NB4 (cell line): ENCODE measurements at regions not wholly inside any gene's neighbourhood (a gene's known extent, or its start where the extent isn't known, plus 50 kb on each side); places are given as distances from the start of the nearest gene placed in this dataset.

Experiments used
- MYC ChIP-seq: IDR thresholded peaks from 2 replicates; pipeline ENCODE4 v1.6.1; 2011; ENCODE audit warnings: low read depth, low read length
- POLR2A ChIP-seq: IDR thresholded peaks from 2 replicates; pipeline ENCODE4 v1.6.1; 2011; ENCODE audit warnings: mild to moderate bottlenecking; ENCODE audit not compliant: insufficient read length; ENCODE audit errors: extremely low read depth
- TF ChIP-seq, protein P1 (sequence below): IDR thresholded peaks from one replicate; pipeline ENCODE4 v1.5.1; 2012; ENCODE audit warnings: low read depth, low read length
- TF ChIP-seq, protein P2 (sequence below): IDR thresholded peaks from 2 replicates; pipeline ENCODE4 v1.6.1; 2011; ENCODE audit warnings: low read depth, low read length

- TF ChIP-seq, protein P1, sequence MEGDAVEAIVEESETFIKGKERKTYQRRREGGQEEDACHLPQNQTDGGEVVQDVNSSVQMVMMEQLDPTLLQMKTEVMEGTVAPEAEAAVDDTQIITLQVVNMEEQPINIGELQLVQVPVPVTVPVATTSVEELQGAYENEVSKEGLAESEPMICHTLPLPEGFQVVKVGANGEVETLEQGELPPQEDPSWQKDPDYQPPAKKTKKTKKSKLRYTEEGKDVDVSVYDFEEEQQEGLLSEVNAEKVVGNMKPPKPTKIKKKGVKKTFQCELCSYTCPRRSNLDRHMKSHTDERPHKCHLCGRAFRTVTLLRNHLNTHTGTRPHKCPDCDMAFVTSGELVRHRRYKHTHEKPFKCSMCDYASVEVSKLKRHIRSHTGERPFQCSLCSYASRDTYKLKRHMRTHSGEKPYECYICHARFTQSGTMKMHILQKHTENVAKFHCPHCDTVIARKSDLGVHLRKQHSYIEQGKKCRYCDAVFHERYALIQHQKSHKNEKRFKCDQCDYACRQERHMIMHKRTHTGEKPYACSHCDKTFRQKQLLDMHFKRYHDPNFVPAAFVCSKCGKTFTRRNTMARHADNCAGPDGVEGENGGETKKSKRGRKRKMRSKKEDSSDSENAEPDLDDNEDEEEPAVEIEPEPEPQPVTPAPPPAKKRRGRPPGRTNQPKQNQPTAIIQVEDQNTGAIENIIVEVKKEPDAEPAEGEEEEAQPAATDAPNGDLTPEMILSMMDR: no peak
- TF ChIP-seq POLR2A (no peak), MYC (no peak)
- TF ChIP-seq, protein P2, sequence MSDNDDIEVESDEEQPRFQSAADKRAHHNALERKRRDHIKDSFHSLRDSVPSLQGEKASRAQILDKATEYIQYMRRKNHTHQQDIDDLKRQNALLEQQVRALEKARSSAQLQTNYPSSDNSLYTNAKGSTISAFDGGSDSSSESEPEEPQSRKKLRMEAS: no peak
These were observed 107.3 kb upstream of the ST6GALNAC5 start for GRCh38 chr1:76759950-76760349.
